PC-9 (cell line): ENCODE measurements at regions not wholly inside any gene's neighbourhood (a gene's known extent, or its start where the extent isn't known, plus 50 kb on each side); places are given as distances from the start of the nearest gene placed in this dataset.
"Not testable (repeated sequence)": the region's sequence is repeated elsewhere in the genome, so short reads cannot be mapped to it uniquely, and the experiment has no call there.

ENCODE experiments used
- BruUV-seq: library from RNA; stranded (reverse); fragments of 400-500 nt; replicated peaks from 2 replicates; lab custom pipeline; 2021; lab: Mats Ljungman, UMichigan
- CTCF ChIA-PET: fragments of 300-600 bp; sonication (Branson Sonifier 250); formaldehyde crosslinking; loops from one replicate; lab custom pipeline; 2022; ENCODE audit warnings: antibody characterized with exemption; lab: Charles Lee
- POLR2A ChIA-PET: fragments of 300-600 bp; sonication (Branson Sonifier 250); formaldehyde crosslinking; loops from one replicate; lab custom pipeline; 2022; ENCODE audit warnings: antibody characterized with exemption; ENCODE audit not compliant: unreplicated experiment; lab: Charles Lee
- DNase-seq, 2 experiments: peaks; one replicate each; pipeline versions ENCODE4 v3.0.0 to v3.0.0-alpha.2; 2015 to 2022; ENCODE audit warnings: mixed read lengths in 1 of 2
- H2AFZ ChIP-seq: fragments of 200-600 bp; sonication (generic); 2 replicates; pipeline ENCODE4 v1.8.1; 2017; ENCODE audit warnings: antibody characterized with exemption
- H3F3A ChIP-seq: fragments of 200-600 bp; sonication (generic); 2 replicates; pipeline ENCODE4 v1.8.1; 2017; ENCODE audit warnings: antibody characterized with exemption, mild to moderate bottlenecking, low read depth; ENCODE audit not compliant: insufficient read depth
- H3K27ac ChIP-seq: fragments of 200-600 bp; sonication (generic); 2 replicates; pipeline ENCODE4 v1.6.1; 2016; ENCODE audit warnings: mixed run types
- H3K27me3 ChIP-seq: fragments of 200-600 bp; sonication (generic); 2 replicates; pipeline ENCODE4 v1.6.1; 2016; ENCODE audit warnings: low read depth, mixed run types; ENCODE audit not compliant: insufficient read depth
- H3K36me3 ChIP-seq: fragments of 200-600 bp; sonication (generic); 2 replicates; pipeline ENCODE4 v1.6.1; 2016; ENCODE audit warnings: low read depth, mixed run types
- H3K4me1 ChIP-seq: fragments of 200-600 bp; sonication (generic); replicated peaks from 2 replicates; pipeline ENCODE4 v1.6.1; 2016; ENCODE audit warnings: mixed run types; ENCODE audit not compliant: insufficient read depth
- H3K4me2 ChIP-seq: fragments of 200-600 bp; sonication (generic); 2 replicates; pipeline ENCODE4 v1.6.1; 2017; ENCODE audit warnings: mixed run types
- H3K4me3 ChIP-seq: fragments of 200-600 bp; sonication (generic); 2 replicates; pipeline ENCODE4 v1.6.1; 2016; ENCODE audit warnings: mixed run types
- H3K79me2 ChIP-seq: fragments of 200-600 bp; sonication (generic); 2 replicates; pipeline ENCODE4 v1.6.1; 2017; ENCODE audit warnings: low read depth, mixed run types
- H3K9me2 ChIP-seq: fragments of 200-600 bp; sonication (generic); 2 replicates; pipeline ENCODE4 v1.8.1; 2017; ENCODE audit warnings: mild to moderate bottlenecking; ENCODE audit not compliant: insufficient read depth
- H3K9me3 ChIP-seq: fragments of 200-600 bp; sonication (generic); 2 replicates; pipeline ENCODE4 v1.8.1; 2016; ENCODE audit warnings: low read depth; ENCODE audit not compliant: insufficient read depth
- H4K20me1 ChIP-seq: fragments of 200-600 bp; sonication (generic); 2 replicates; pipeline ENCODE4 v1.8.1; 2017; ENCODE audit not compliant: insufficient read depth
- CTCF ChIP-seq: fragments of 200-600 bp; sonication (generic); conservative IDR thresholded peaks from 2 replicates; pipeline ENCODE4 v1.6.1; 2017; ENCODE audit warnings: mixed run types, antibody characterized with exemption, mild to moderate bottlenecking, moderate library complexity
- intact Hi-C: fragments of 100-400 bp; cut with micrococcal nuclease; formaldehyde crosslinking; loops from one replicate; pipeline ENCODE4 v1.10.0; 2022; ENCODE audit not compliant: unreplicated experiment

GRCh38 chr2:87229091-87229689 lies 207.5 kb upstream of the PLGLB1 start:
- intact Hi-C loops, H3F3A ChIP-seq, H3K79me2 ChIP-seq, H3K27ac ChIP-seq, H3K27me3 ChIP-seq, H3K9me3 ChIP-seq, H3K4me1 ChIP-seq, H3K36me3 ChIP-seq, H3K9me2 ChIP-seq, POLR2A ChIA-PET, H2AFZ ChIP-seq, BruUV-seq, H3K4me2 ChIP-seq, H3K4me3 ChIP-seq, H4K20me1 ChIP-seq, CTCF ChIA-PET: not testable (repeated sequence)
- peak in 1 of 2 experiments; percentile 10 for DNase-seq
- peak; percentile 73 for TF ChIP-seq CTCF

GRCh38 chr2:87229964-87230363 lies 208.3 kb upstream of the PLGLB1 start:
- H3K4me2 ChIP-seq, H3K36me3 ChIP-seq, H3K27ac ChIP-seq, POLR2A ChIA-PET, H3K9me3 ChIP-seq, H3K79me2 ChIP-seq, H3K27me3 ChIP-seq, H4K20me1 ChIP-seq, H3K4me3 ChIP-seq, BruUV-seq, H3F3A ChIP-seq, H2AFZ ChIP-seq, H3K9me2 ChIP-seq, intact Hi-C loops, DNase-seq, H3K4me1 ChIP-seq, CTCF ChIA-PET: not testable (repeated sequence)

- H3K27me3 ChIP-seq, H3K9me2 ChIP-seq, intact Hi-C loops: not testable (repeated sequence)
These were observed 213.8 kb upstream of the PLGLB1 start for GRCh38 chr2:87235333-87235981.

GRCh38 chr2:87237570-87238336 lies 216.1 kb upstream of the PLGLB1 start:
- H3K79me2 ChIP-seq, H2AFZ ChIP-seq, H3K36me3 ChIP-seq, BruUV-seq, H3K27me3 ChIP-seq, H4K20me1 ChIP-seq, CTCF ChIA-PET, intact Hi-C loops, H3F3A ChIP-seq, H3K9me3 ChIP-seq, POLR2A ChIA-PET, H3K9me2 ChIP-seq, H3K4me3 ChIP-seq: not testable (repeated sequence)
- DNase-seq: peak; percentile 72 to 76
- Histone ChIP-seq H3K27ac (peak overlapping the region; percentile 75), H3K4me1 (peaks cover 13% of the 10 kb centered on the region), H3K4me2 (peak overlapping the region; percentile 56)

More at GRCh38 chr2:87235333-87235981, 213.8 kb upstream of the PLGLB1 start:
- H3K4me3 ChIP-seq, H3K9me3 ChIP-seq, BruUV-seq, H3F3A ChIP-seq, H3K36me3 ChIP-seq, H2AFZ ChIP-seq, H3K4me2 ChIP-seq, POLR2A ChIA-PET, DNase-seq, H3K79me2 ChIP-seq, CTCF ChIA-PET, H3K27ac ChIP-seq, H4K20me1 ChIP-seq: not testable (repeated sequence)
- peaks cover 13% of the 10 kb centered on the region for H3K4me1 ChIP-seq

- H3F3A ChIP-seq, H3K9me3 ChIP-seq, H3K36me3 ChIP-seq, POLR2A ChIA-PET, H4K20me1 ChIP-seq, BruUV-seq, DNase-seq, H3K4me2 ChIP-seq, H3K9me2 ChIP-seq, H3K27me3 ChIP-seq, H3K79me2 ChIP-seq, H2AFZ ChIP-seq, CTCF ChIA-PET, H3K4me3 ChIP-seq, H3K27ac ChIP-seq, intact Hi-C loops: not testable (repeated sequence)
- peaks cover 13% of the 10 kb centered on the region for H3K4me1 ChIP-seq
These were observed 218.0 kb upstream of the PLGLB1 start for GRCh38 chr2:87239558-87240215.

GRCh38 chr2:87246066-87246717 lies 224.5 kb upstream of the PLGLB1 start:
- H3F3A ChIP-seq, H3K9me3 ChIP-seq, DNase-seq, H3K36me3 ChIP-seq, H3K27me3 ChIP-seq, H3K4me1 ChIP-seq, H3K9me2 ChIP-seq, H4K20me1 ChIP-seq, BruUV-seq, CTCF ChIA-PET, H3K4me2 ChIP-seq, POLR2A ChIA-PET, H3K27ac ChIP-seq, H2AFZ ChIP-seq, H3K4me3 ChIP-seq, H3K79me2 ChIP-seq, intact Hi-C loops: not testable (repeated sequence)
